Activated CD4-positive, alpha-beta memory T cell treated with anti-CD3 and anti-CD28 coated beads, Interleukin-2, amount 10 ng/mL, durations not matched to agents 7 days and 5 days (primary cell): ENCODE measurements at regions not wholly inside any gene's neighbourhood (a gene's known extent, or its start where the extent isn't known, plus 50 kb on each side); places are given as distances from the start of the nearest gene placed in this dataset.

Source experiments
- CTCF ChIA-PET: fragments of 350-600 bp; sonication (Branson Sonifier 250); formaldehyde crosslinking; loops from one replicate; lab custom pipeline; 2021; ENCODE audit warnings: antibody characterized with exemption, inconsistent platforms; lab: Charles Lee
- POLR2A ChIA-PET: fragments of 350-600 bp; sonication (Branson Sonifier 250); formaldehyde crosslinking; loops from one replicate; lab custom pipeline; 2021; ENCODE audit warnings: antibody characterized with exemption; lab: Charles Lee
- DNase-seq: peaks from one replicate; pipeline ENCODE4 v3.0.0-alpha.2; 2020
- H3K27ac Mint-ChIP-seq: one replicate; pipeline ENCODE4 v1.8.0; 2021; ENCODE audit warnings: mild to moderate bottlenecking, mixed read lengths
- H3K27me3 Mint-ChIP-seq: one replicate; pipeline ENCODE4 v1.8.0; 2021; ENCODE audit warnings: mixed read lengths
- H3K36me3 Mint-ChIP-seq: one replicate; pipeline ENCODE4 v1.8.0; 2021; ENCODE audit warnings: low read depth, mixed read lengths
- H3K4me1 Mint-ChIP-seq: one replicate; pipeline ENCODE4 v1.8.0; 2021; ENCODE audit warnings: mixed read lengths
- H3K4me3 Mint-ChIP-seq: one replicate; pipeline ENCODE4 v1.8.0; 2021; ENCODE audit warnings: mild to moderate bottlenecking, mixed read lengths
- H3K9me3 Mint-ChIP-seq: one replicate; pipeline ENCODE4 v1.8.0; 2021; ENCODE audit warnings: mixed read lengths

GRCh38 chr3:193782747-193783146 is 189.7 kb downstream of the OPA1 start:
- Mint-ChIP-seq H3K27me3 (peaks cover 64% of the 10 kb centered on the region), H3K27ac (no peak overlapping the region), H3K4me1 (peaks cover 6% of the 10 kb centered on the region), H3K36me3 (no peaks in the 10 kb centered on the region), H3K9me3 (no peaks in the 10 kb centered on the region), H3K4me3 (no peak overlapping the region)
- ChIA-PET POLR2A (no interaction called here), CTCF (interaction anchor here (0.8 to 5.0 kb wide), 3 partner anchors 56 to 561 kb away, joined by 3 to 27 read pairs (median 3); no protein-coding TSS in a partner anchor)
- no peak for DNase-seq

GRCh38 chr3:193783166-193783896 is 190.3 kb downstream of the OPA1 start:
- no peak overlapping the region for H3K27ac Mint-ChIP-seq
- H3K4me3 Mint-ChIP-seq = no peak overlapping the region
- H3K36me3 Mint-ChIP-seq = no peaks in the 10 kb centered on the region
- H3K4me1 Mint-ChIP-seq = peaks cover 6% of the 10 kb centered on the region
- DNase-seq = no peak
- POLR2A ChIA-PET = no interaction called here
- H3K27me3 Mint-ChIP-seq = peaks cover 64% of the 10 kb centered on the region
- H3K9me3 Mint-ChIP-seq = no peaks in the 10 kb centered on the region
- CTCF ChIA-PET = interaction anchor here (0.8 to 5.0 kb wide), 4 partner anchors 56 to 621 kb away, joined by 3 to 27 read pairs (median 4); no protein-coding TSS in a partner anchor

- H3K27ac Mint-ChIP-seq = no peak overlapping the region
- CTCF ChIA-PET = interaction anchor here (5.0 kb wide), 1 partner anchor 531 kb away, joined by 27 read pairs; no protein-coding TSS in a partner anchor
- POLR2A ChIA-PET = no interaction called here
- no peaks in the 10 kb centered on the region for H3K36me3 Mint-ChIP-seq
- peaks cover 64% of the 10 kb centered on the region for H3K27me3 Mint-ChIP-seq
- peaks cover 2% of the 10 kb centered on the region for H3K4me1 Mint-ChIP-seq
- DNase-seq = no peak
- H3K4me3 Mint-ChIP-seq = no peak overlapping the region
- H3K9me3 Mint-ChIP-seq = no peaks in the 10 kb centered on the region
These were observed 191.8 kb downstream of the OPA1 start for GRCh38 chr3:193784822-193785221.

- ChIA-PET CTCF (interaction anchor here (0.7 to 2.5 kb wide), 3 partner anchors 121 to 528 kb away, joined by 3 to 13 read pairs (median 3); no protein-coding TSS in a partner anchor), POLR2A (no interaction called here)
- H3K4me3 Mint-ChIP-seq = no peak overlapping the region
- H3K4me1 Mint-ChIP-seq = no peaks in the 10 kb centered on the region
- no peaks in the 10 kb centered on the region for H3K36me3 Mint-ChIP-seq
- no peak for DNase-seq
- H3K9me3 Mint-ChIP-seq = no peaks in the 10 kb centered on the region
- peaks cover 61% of the 10 kb centered on the region for H3K27me3 Mint-ChIP-seq
- H3K27ac Mint-ChIP-seq = no peak overlapping the region
These were observed 194.5 kb downstream of the OPA1 start for GRCh38 chr3:193787496-193787870.

GRCh38 chr3:193788189-193788991 is 195.4 kb downstream of the OPA1 start:
- DNase-seq = peak; percentile 29
- CTCF ChIA-PET = interaction anchor here (0.7 to 2.5 kb wide), 2 partner anchors 525 to 527 kb away, joined by 3 to 13 read pairs; no protein-coding TSS in a partner anchor
- Mint-ChIP-seq H3K36me3 (no peaks in the 10 kb centered on the region), H3K27ac (no peak overlapping the region), H3K9me3 (no peaks in the 10 kb centered on the region), H3K4me3 (no peak overlapping the region), H3K27me3 (peaks cover 60% of the 10 kb centered on the region), H3K4me1 (no peaks in the 10 kb centered on the region)
- POLR2A ChIA-PET = no interaction called here

- POLR2A ChIA-PET = interaction anchor here (1.2 kb wide), 1 partner anchor 353 kb away, joined by 3 read pairs; no protein-coding TSS in a partner anchor
These were observed 196.4 kb downstream of the OPA1 start for GRCh38 chr3:193789455-193789854.

GRCh38 chr3:193790086-193790990 is 197.3 kb downstream of the OPA1 start:
- H3K27me3 Mint-ChIP-seq = peaks cover 59% of the 10 kb centered on the region
- no peak for DNase-seq
- no peak overlapping the region for H3K4me3 Mint-ChIP-seq
- POLR2A ChIA-PET = interaction anchor here (1.2 kb wide), 1 partner anchor 352 kb away, joined by 3 read pairs; no protein-coding TSS in a partner anchor
- H3K27ac Mint-ChIP-seq = no peak overlapping the region
- CTCF ChIA-PET = interaction anchor here (2.5 kb wide), 1 partner anchor 526 kb away, joined by 7 read pairs; no protein-coding TSS in a partner anchor
- H3K9me3 Mint-ChIP-seq = no peaks in the 10 kb centered on the region
- no peaks in the 10 kb centered on the region for H3K36me3 Mint-ChIP-seq
- H3K4me1 Mint-ChIP-seq = no peaks in the 10 kb centered on the region

More at GRCh38 chr3:193789455-193789854, 196.4 kb downstream of the OPA1 start:
- H3K27me3 Mint-ChIP-seq = peaks cover 61% of the 10 kb centered on the region
- no peak for DNase-seq
- no peak overlapping the region for H3K4me3 Mint-ChIP-seq
- no peaks in the 10 kb centered on the region for H3K4me1 Mint-ChIP-seq
- CTCF ChIA-PET = interaction anchor here (2.5 kb wide), 1 partner anchor 526 kb away, joined by 13 read pairs; no protein-coding TSS in a partner anchor
- no peaks in the 10 kb centered on the region for H3K36me3 Mint-ChIP-seq
- H3K9me3 Mint-ChIP-seq = no peaks in the 10 kb centered on the region
- no peak overlapping the region for H3K27ac Mint-ChIP-seq

GRCh38 chr3:193791041-193792032 is 198.3 kb downstream of the OPA1 start:
- Mint-ChIP-seq H3K4me3 (no peak overlapping the region), H3K9me3 (no peaks in the 10 kb centered on the region), H3K27me3 (peaks cover 64% of the 10 kb centered on the region), H3K36me3 (no peaks in the 10 kb centered on the region), H3K27ac (no peak overlapping the region), H3K4me1 (no peaks in the 10 kb centered on the region)
- CTCF ChIA-PET = interaction anchor here (2.5 kb wide), 1 partner anchor 525 kb away, joined by 7 read pairs; no protein-coding TSS in a partner anchor
- POLR2A ChIA-PET = no interaction called here
- DNase-seq = no peak

- Mint-ChIP-seq H3K27ac (no peak overlapping the region), H3K4me3 (no peak overlapping the region), H3K27me3 (peaks cover 61% of the 10 kb centered on the region), H3K4me1 (no peaks in the 10 kb centered on the region), H3K36me3 (no peaks in the 10 kb centered on the region), H3K9me3 (no peaks in the 10 kb centered on the region)
- POLR2A ChIA-PET = no interaction called here
- CTCF ChIA-PET = interaction anchor here (1.0 kb wide), 1 partner anchor 12 kb away, joined by 3 read pairs; no protein-coding TSS in a partner anchor
- no peak for DNase-seq
These were observed 200.1 kb downstream of the OPA1 start for GRCh38 chr3:193793123-193793522.

- no peaks in the 10 kb centered on the region for H3K4me1 Mint-ChIP-seq
These were observed 201.2 kb downstream of the OPA1 start for GRCh38 chr3:193794002-193794881.

More at GRCh38 chr3:193794002-193794881, 201.2 kb downstream of the OPA1 start:
- ChIA-PET CTCF (interaction anchor here (1.0 to 1.4 kb wide), 2 partner anchors 13 to 522 kb away, joined by 3 to 4 read pairs; no protein-coding TSS in a partner anchor), POLR2A (no interaction called here)
- DNase-seq = no peak
- no peak overlapping the region for H3K27ac Mint-ChIP-seq
- no peak overlapping the region for H3K4me3 Mint-ChIP-seq
- H3K9me3 Mint-ChIP-seq = no peaks in the 10 kb centered on the region
- peaks cover 54% of the 10 kb centered on the region for H3K27me3 Mint-ChIP-seq
- no peaks in the 10 kb centered on the region for H3K36me3 Mint-ChIP-seq
